SH-SY5Y (cell line): ENCODE measurements at regions not wholly inside any gene's neighbourhood (a gene's known extent, or its start where the extent isn't known, plus 50 kb on each side); places are given as distances from the start of the nearest gene placed in this dataset.

Experiments used
- GATA2 ChIP-seq: IDR thresholded peaks from 2 replicates; pipeline ENCODE4 v1.6.1; 2011; ENCODE audit warnings: mild to moderate bottlenecking, low read depth, low read length
- GATA3 ChIP-seq: IDR thresholded peaks from 2 replicates; pipeline ENCODE4 v1.6.1; 2011; ENCODE audit warnings: low read depth, mild to moderate bottlenecking, low read length, moderate library complexity

GRCh38 chr15:95541301-95541700 is 789.2 kb upstream of the NR2F2 start:
- TF ChIP-seq GATA2 (no peak), GATA3 (no peak)
